Stomach (tissue), 8 donors: ENCODE measurements at regions not wholly inside any gene's neighbourhood (a gene's known extent, or its start where the extent isn't known, plus 50 kb on each side); places are given as distances from the start of the nearest gene placed in this dataset.

Source experiments
- DNase-seq, 2 donors: peaks; one replicate each; pipeline versions ENCODE4 v3.0.0 to v3.0.0-alpha.2; 2013 to 2019
- H3K27ac ChIP-seq, 5 donors: fragments of 200-600 bp in 4 of 5; sonication (generic) in 4 of 5; one replicate each; pipeline ENCODE4 v1.5.1; 2013 to 2019; ENCODE audit warnings: mild to moderate bottlenecking in 1 of 5, moderate library complexity in 1 of 5
- H3K27me3 ChIP-seq, 3 donors: fragments of 200-600 bp; sonication (generic); one replicate each; pipeline ENCODE4 v1.5.1; 2017 to 2019; ENCODE audit warnings: mixed run types in 1 of 3
- H3K36me3 ChIP-seq, 4 donors: fragments of 200-600 bp; sonication (generic); 1 replicate in 3 of 4; 2 replicates in 1 of 4; pipeline ENCODE4 v1.5.1; 2016 to 2019
- H3K4me1 ChIP-seq, 4 donors: fragments of 200-600 bp; sonication (generic); one replicate each; pipeline ENCODE4 v1.5.1; 2016 to 2019
- H3K4me3 ChIP-seq, 4 donors: fragments of 200-600 bp; sonication (generic) in 3 of 4; one replicate each; pipeline ENCODE4 v1.5.1; 2016 to 2019; ENCODE audit warnings: mild to moderate bottlenecking in 1 of 4
- H3K9me3 ChIP-seq, 4 donors: fragments of 200-600 bp; sonication (generic); one replicate each; pipeline ENCODE4 v1.5.1; 2016 to 2019
- CTCF ChIP-seq, 7 experiments: fragments of 450-650 bp in 4 of 7; fragments of 200-600 bp in 3 of 7; sonication (generic) in 3 of 7; IDR thresholded peaks; one replicate each; pipeline ENCODE4 v1.5.1; 2016 to 2019; ENCODE audit warnings: antibody characterized with exemption in 7 of 7, control low read depth in 2 of 7, mild to moderate bottlenecking in 1 of 7
- EP300 ChIP-seq: sonication (generic); formaldehyde crosslinking; IDR thresholded peaks from one replicate; pipeline ENCODE4 v1.6.1; 2017; ENCODE audit warnings: antibody characterized with exemption
- POLR2A ChIP-seq, 4 donors: fragments of 450-650 bp; IDR thresholded peaks; one replicate each; pipeline ENCODE4 v1.6.1; 2016; ENCODE audit warnings: antibody characterized with exemption in 4 of 4, control low read depth in 2 of 4, mild to moderate bottlenecking in 1 of 4, moderate library complexity in 1 of 4
- POLR2AphosphoS5 ChIP-seq, 3 donors: sonication (generic); formaldehyde crosslinking; IDR thresholded peaks; one replicate each; pipeline ENCODE4 v1.6.1; 2016; ENCODE audit warnings: antibody characterized with exemption in 3 of 3
- WGBS, 5 donors: extraction: QIAGEN DNeasy Blood & Tissue Kit in 3 of 5; methylation state at CpG; one replicate each; pipeline versions ENCODE4 v1.1.5 to v1.1.7; 2013 to 2018; 5-methylcytosine and 5-hydroxymethylcytosine counted together
- intact Hi-C: fragments of 100-400 bp; cut with DNase I; formaldehyde crosslinking; loops from one replicate; pipeline ENCODE4 v1.15.1; 2023; ENCODE audit warnings: low total_unique reads
- donor health status: healthy with polysubstance abuse.
- donor health status: Bipolar disorder and iron deficiency.
- donor health status: healthy.

- no peaks in the 10 kb centered on the region for H3K4me1 ChIP-seq
- DNase-seq, result peak in 1 of 2 donors; percentile 17
- H3K27me3 ChIP-seq, result no peaks in the 10 kb centered on the region
- WGBS, 5 donors, result 18 to 53% (median 43%) methylated on average over 2 of the region's 2 CpGs
- no peak overlapping the region for H3K27ac ChIP-seq
- H3K36me3 ChIP-seq, result no peaks in the 10 kb centered on the region
- intact Hi-C loops, result no loop called here
- H3K9me3 ChIP-seq, result peaks cover 0 to 6% (median 4%) of the 10 kb centered on the region in 4 donors
- TF ChIP-seq CTCF (IDR thresholded peaks at IDR 0.05), result no peak
- no peak overlapping the region for H3K4me3 ChIP-seq
Measured at GRCh38 chr3:168736202-168736601, 640.5 kb upstream of the GOLIM4 start.

DNA sequence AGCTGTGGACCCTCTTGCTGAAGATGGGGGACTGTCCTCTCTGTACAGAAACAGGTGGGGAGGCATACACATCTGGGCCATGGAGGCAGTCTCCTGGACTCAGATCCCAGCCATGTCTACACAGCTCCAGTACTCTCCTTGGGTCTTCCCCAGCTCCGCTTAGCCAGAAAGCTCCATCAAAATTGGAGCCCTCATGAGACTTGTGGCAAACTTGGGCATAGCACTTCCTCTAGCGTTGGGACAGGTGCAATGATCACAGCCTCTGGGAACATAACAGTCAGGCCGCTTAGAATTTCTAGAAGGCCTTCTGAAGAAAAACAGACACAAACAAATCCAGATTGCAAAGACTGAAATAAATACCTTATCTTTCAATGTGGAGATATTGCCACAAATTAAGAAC lies 634.3 kb upstream of the GOLIM4 start:
- Histone ChIP-seq H3K27me3 (no peaks in the 10 kb centered on the region), H3K27ac (no peak overlapping the region), H3K4me1 (no peaks in the 10 kb centered on the region), H3K9me3 (peaks cover 0 to 6% (median 4%) of the 10 kb centered on the region in 4 donors), H3K4me3 (no peak overlapping the region), H3K36me3 (no peaks in the 10 kb centered on the region)
- TF ChIP-seq POLR2AphosphoS5 (IDR thresholded peaks at IDR 0.05) (no peak), EP300 (no peak), CTCF (IDR thresholded peaks at IDR 0.05) (no peak), POLR2A (IDR thresholded peaks at IDR 0.05) (no peak)
- intact Hi-C loops, result no loop called here
- WGBS, 5 donors, result 61 to 100% (median 67%) methylated on average over 2 to 3 of the region's 3 CpGs
- no peak for DNase-seq

DNA sequence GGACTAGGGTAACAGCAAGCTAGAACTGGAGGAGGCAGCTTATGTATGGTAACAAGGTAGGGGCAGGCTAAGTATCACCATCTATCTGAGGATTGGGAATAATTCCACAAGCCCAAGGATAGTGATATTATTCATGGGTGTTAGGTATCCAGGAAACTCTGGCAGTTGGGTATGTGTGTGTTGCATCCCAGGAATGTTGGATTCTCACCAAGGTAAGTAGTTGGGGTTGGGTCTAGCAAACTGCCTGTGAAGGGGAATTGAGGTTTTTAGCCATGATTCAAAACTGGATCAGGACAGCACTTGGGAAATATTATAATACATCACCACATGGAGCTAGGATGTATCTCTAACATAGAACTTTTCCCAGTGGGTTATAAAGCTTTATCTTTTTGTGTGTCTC lies 626.4 kb upstream of the GOLIM4 start:
- intact Hi-C loops, result no loop called here
- TF ChIP-seq POLR2A (IDR thresholded peaks at IDR 0.05) (no peak), CTCF (IDR thresholded peaks at IDR 0.05) (no peak), EP300 (no peak), POLR2AphosphoS5 (IDR thresholded peaks at IDR 0.05) (no peak)
- DNase-seq, result no peak
- Histone ChIP-seq H3K27me3 (no peaks in the 10 kb centered on the region), H3K9me3 (no peaks in the 10 kb centered on the region), H3K4me1 (no peaks in the 10 kb centered on the region), H3K36me3 (no peaks in the 10 kb centered on the region), H3K27ac (no peak overlapping the region), H3K4me3 (no peak overlapping the region)

GRCh38 chr3:168714609-168715240 lies 619.0 kb upstream of the GOLIM4 start:
- 46 to 76% (median 60%) methylated on average over 1 of the region's 1 CpG for WGBS, 5 donors
- intact Hi-C loops, result no loop called here

More at GRCh38 chr3:168714609-168715240, 619.0 kb upstream of the GOLIM4 start:
- Histone ChIP-seq H3K27ac (no peak overlapping the region), H3K4me3 (no peak overlapping the region), H3K9me3 (no peaks in the 10 kb centered on the region), H3K36me3 (no peaks in the 10 kb centered on the region), H3K27me3 (no peaks in the 10 kb centered on the region), H3K4me1 (no peaks in the 10 kb centered on the region)
- TF ChIP-seq CTCF (IDR thresholded peaks at IDR 0.05), result no peak
- no peak for TF ChIP-seq POLR2AphosphoS5 (IDR thresholded peaks at IDR 0.05)
- DNase-seq, result no peak
